ENCODE measurements at regions not wholly inside any gene's neighbourhood (a gene's known extent, or its start where the extent isn't known, plus 50 kb on each side); places are given as distances from the start of the nearest gene placed in this dataset.

GRCh38 chr2:160730296-160730995, 236.8 kb upstream of the RBMS1 start:
- H3K4me2 ChIP-seq (replicated peaks; ENCODE audit: low read depth, low read length, poor library complexity, severe bottlenecking): no peak overlapping the region
- H3K4me3 ChIP-seq (ENCODE audit: control extremely low read depth in 1 of 5, extremely low read depth in 1 of 5, insufficient read depth in 1 of 5, low read depth in 2 of 5, low read length in 4 of 5): no peak overlapping the region
- no peak overlapping the region for H3K9ac ChIP-seq (ENCODE audit: low read length)
- no peak overlapping the region for H2AFZ ChIP-seq (ENCODE audit: insufficient read depth, low read depth, low read length, poor library complexity, severe bottlenecking)
- H4K20me1 ChIP-seq (ENCODE audit: control insufficient read depth, insufficient read depth, low read length, poor library complexity, severe bottlenecking): no peaks in the 10 kb centered on the region
- H3K27me3 Mint-ChIP-seq: peaks cover 20% of the 10 kb centered on the region
- H3K27ac Mint-ChIP-seq: no peak overlapping the region
- no peak overlapping the region for H3K4me3 Mint-ChIP-seq
- no peaks in the 10 kb centered on the region for H3K4me1 ChIP-seq (ENCODE audit: control insufficient read depth in 2 of 2, insufficient read depth in 2 of 2, low read length in 2 of 2)
- TF ChIP-seq EZH2 (IDR thresholded peaks at IDR 0.05; ENCODE audit: borderline replicate concordance, insufficient read depth, low read depth, low read length, poor library complexity, severe bottlenecking) (no peak), CTCF (IDR thresholded peaks at IDR 0.05) (no peak)
- no peak overlapping the region for H3K27ac ChIP-seq (ENCODE audit: low read length in 2 of 2)
- WGBS (ENCODE audit: insufficient coverage): 75% methylated on average over 1 of the region's 1 CpG
- ChIA-PET POLR2A (no interaction called here), CTCF (no interaction called here)
- no peaks in the 10 kb centered on the region for H3K36me3 ChIP-seq (replicated peaks in 1 of 2; ENCODE audit: control extremely low read depth in 1 of 2, control insufficient read depth in 1 of 2, extremely low read depth in 1 of 2, insufficient read depth in 2 of 2, low read length in 1 of 2)
- H3K27me3 ChIP-seq (replicated peaks in 1 of 4; ENCODE audit: control extremely low read depth in 1 of 4, control insufficient read depth in 3 of 4, insufficient read depth in 4 of 4, low read length in 3 of 4): no peaks in the 10 kb centered on the region
- ATAC-seq (ENCODE audit: low read depth) (no peak), DNase-seq (no peak)
- intact Hi-C loops (cut with micrococcal nuclease): no loop called here
- H3K79me2 ChIP-seq (ENCODE audit: control insufficient read depth, insufficient read depth, low read length): no peaks in the 10 kb centered on the region
- H3K9me3 ChIP-seq (ENCODE audit: control extremely low read depth in 1 of 3, control insufficient read depth in 2 of 3, insufficient read depth in 1 of 3, low read length in 2 of 3): peaks cover 0 to 1% (median 0%) of the 10 kb centered on the region in 3 donors
- no peaks in the 10 kb centered on the region for H3K4me1 Mint-ChIP-seq
- no peaks in the 10 kb centered on the region for H3K9me3 Mint-ChIP-seq (ENCODE audit: insufficient read depth)

- Histone ChIP-seq H3K9me3 (ENCODE audit: control extremely low read depth in 1 of 3, control insufficient read depth in 2 of 3, insufficient read depth in 1 of 3, low read length in 2 of 3) (peaks cover 0 to 1% (median 0%) of the 10 kb centered on the region in 3 donors), H3K4me1 (ENCODE audit: control insufficient read depth in 2 of 2, insufficient read depth in 2 of 2, low read length in 2 of 2) (no peaks in the 10 kb centered on the region), H3K27ac (ENCODE audit: low read length in 2 of 2) (no peak overlapping the region), H3K36me3 (replicated peaks in 1 of 2; ENCODE audit: control extremely low read depth in 1 of 2, control insufficient read depth in 1 of 2, extremely low read depth in 1 of 2, insufficient read depth in 2 of 2, low read length in 1 of 2) (no peaks in the 10 kb centered on the region), H3K79me2 (ENCODE audit: control insufficient read depth, insufficient read depth, low read length) (no peaks in the 10 kb centered on the region), H3K4me3 (ENCODE audit: control extremely low read depth in 1 of 5, extremely low read depth in 1 of 5, insufficient read depth in 1 of 5, low read depth in 2 of 5, low read length in 4 of 5) (no peak overlapping the region), H3K9ac (ENCODE audit: low read length) (no peak overlapping the region), H4K20me1 (ENCODE audit: control insufficient read depth, insufficient read depth, low read length, poor library complexity, severe bottlenecking) (no peaks in the 10 kb centered on the region), H3K27me3 (replicated peaks in 1 of 4; ENCODE audit: control extremely low read depth in 1 of 4, control insufficient read depth in 3 of 4, insufficient read depth in 4 of 4, low read length in 3 of 4) (no peaks in the 10 kb centered on the region), H3K4me2 (replicated peaks; ENCODE audit: low read depth, low read length, poor library complexity, severe bottlenecking) (no peak overlapping the region), H2AFZ (ENCODE audit: insufficient read depth, low read depth, low read length, poor library complexity, severe bottlenecking) (no peak overlapping the region)
- no peak for TF ChIP-seq EZH2 (IDR thresholded peaks at IDR 0.05; ENCODE audit: borderline replicate concordance, insufficient read depth, low read depth, low read length, poor library complexity, severe bottlenecking)
- no peak for TF ChIP-seq CTCF (IDR thresholded peaks at IDR 0.05)
- ChIA-PET CTCF (no interaction called here), POLR2A (no interaction called here)
- no peak overlapping the region for H3K27ac Mint-ChIP-seq
- H3K27me3 Mint-ChIP-seq: peaks cover 16% of the 10 kb centered on the region
- no peak overlapping the region for H3K4me3 Mint-ChIP-seq
- ATAC-seq (ENCODE audit: low read depth) (no peak), DNase-seq (no peak)
- intact Hi-C loops (cut with micrococcal nuclease): no loop called here
- H3K4me1 Mint-ChIP-seq: no peaks in the 10 kb centered on the region
- no peaks in the 10 kb centered on the region for H3K9me3 Mint-ChIP-seq (ENCODE audit: insufficient read depth)
Observed at GRCh38 chr2:160731415-160731814, 237.8 kb upstream of the RBMS1 start.

All from B cell (primary cell).